A549 (cell line): ENCODE measurements at regions not wholly inside any gene's neighbourhood (a gene's known extent, or its start where the extent isn't known, plus 50 kb on each side); places are given as distances from the start of the nearest gene placed in this dataset.

Experiments
- BHLHE40 ChIP-seq: IDR thresholded peaks from 2 replicates; pipeline ENCODE4 v1.6.1; 2012; ENCODE audit warnings: low read depth, low read length, inconsistent platforms
- CTCF ChIP-seq: fragments of >200 bp; sonication (Bioruptor Twin); formaldehyde crosslinking; IDR thresholded peaks from 3 replicates; pipeline ENCODE4 v1.5.1; 2016
- KDM5A ChIP-seq: fragments of 200-600 bp; sonication (generic); IDR thresholded peaks from 2 replicates; pipeline ENCODE4 v1.6.1; 2016; ENCODE audit warnings: antibody characterized with exemption, mild to moderate bottlenecking
- MAZ ChIP-seq: fragments of 150-350 bp; IDR thresholded peaks from 2 replicates; pipeline ENCODE4 v1.6.1; 2014; ENCODE audit warnings: antibody characterized with exemption, low read depth, low read length, borderline replicate concordance
- POLR2A ChIP-seq: IDR thresholded peaks from 2 replicates; pipeline ENCODE4 v1.6.1; 2012; ENCODE audit warnings: mild to moderate bottlenecking, low read length

GRCh38 chr6:102736941-102737368 is 1343.4 kb downstream of the GRIK2 start:
- TF ChIP-seq POLR2A, result no peak
- TF ChIP-seq BHLHE40, result no peak
- TF ChIP-seq MAZ, result no peak
- no peak for TF ChIP-seq CTCF
- no peak for TF ChIP-seq KDM5A
